DND-41 (cell line): ENCODE measurements at regions not wholly inside any gene's neighbourhood (a gene's known extent, or its start where the extent isn't known, plus 50 kb on each side); places are given as distances from the start of the nearest gene placed in this dataset.

Experiments
- ATAC-seq: fragments of 200-7000 bp; cut with Tn5 transposase; 3 replicates; pipeline ENCODE4 v1.9.1; 2021; ENCODE audit warnings: low read depth; ENCODE audit not compliant: insufficient read depth
- DNase-seq: peaks from one replicate; pipeline ENCODE4 v3.0.0-alpha.2; 2020
- H2AFZ ChIP-seq: 2 replicates; pipeline ENCODE4 v1.6.0; 2012; ENCODE audit warnings: low read depth, low read length
- H3K27ac ChIP-seq: 2 replicates; pipeline ENCODE4 v1.5.1; 2012; ENCODE audit warnings: low read length, inconsistent platforms
- H3K27me3 ChIP-seq: fragments of 200-600 bp; sonication (generic); 2 replicates; pipeline ENCODE4 v1.6.0; 2012; ENCODE audit warnings: low read length, mild to moderate bottlenecking, inconsistent platforms; ENCODE audit not compliant: insufficient read depth, poor library complexity
- H3K36me3 ChIP-seq: 2 replicates; pipeline ENCODE4 v1.5.1; 2012; ENCODE audit warnings: low read length, inconsistent platforms; ENCODE audit not compliant: insufficient read depth
- H3K4me1 ChIP-seq: 2 replicates; pipeline ENCODE4 v1.5.1; 2012; ENCODE audit warnings: mild to moderate bottlenecking, low read length; ENCODE audit not compliant: insufficient read depth
- H3K4me2 ChIP-seq: 2 replicates; pipeline ENCODE4 v1.6.0; 2012; ENCODE audit warnings: mild to moderate bottlenecking, moderate library complexity, low read length, inconsistent platforms; ENCODE audit not compliant: insufficient read depth
- H3K4me3 ChIP-seq, 2 experiments: fragments of 200-600 bp in 1 of 2; shearing (Covaris generic) in 1 of 2; 2 replicates each; pipeline ENCODE4 v1.5.1; 2012 to 2016; ENCODE audit warnings: inconsistent platforms in 2 of 2, low read length in 2 of 2, mild to moderate bottlenecking in 2 of 2, low read depth in 1 of 2, moderate library complexity in 1 of 2
- H3K79me2 ChIP-seq: 2 replicates; pipeline ENCODE4 v1.6.0; 2012; ENCODE audit warnings: low read length, inconsistent platforms; ENCODE audit not compliant: insufficient read depth
- H3K9ac ChIP-seq: 2 replicates; pipeline ENCODE4 v1.6.0; 2012; ENCODE audit warnings: low read depth, mild to moderate bottlenecking, inconsistent platforms, low read length, moderate library complexity
- H3K9me3 ChIP-seq: 2 replicates; pipeline ENCODE4 v1.5.1; 2012; ENCODE audit warnings: low read length, moderate library complexity, mild to moderate bottlenecking, inconsistent platforms; ENCODE audit not compliant: insufficient read depth, severe bottlenecking
- H4K20me1 ChIP-seq: 2 replicates; pipeline ENCODE4 v1.6.0; 2012; ENCODE audit warnings: low read length; ENCODE audit not compliant: insufficient read depth
- EZH2 ChIP-seq: IDR thresholded peaks from 3 replicates; pipeline ENCODE4 v1.6.1; 2012; ENCODE audit warnings: borderline replicate concordance, low read depth, mild to moderate bottlenecking, moderate library complexity, low read length, inconsistent platforms; ENCODE audit not compliant: severe bottlenecking
- TF ChIP-seq, protein P1 (sequence below): IDR thresholded peaks from 2 replicates; pipeline ENCODE4 v1.5.1; 2012; ENCODE audit warnings: borderline replicate concordance, low read length, moderate library complexity, mild to moderate bottlenecking; ENCODE audit not compliant: poor library complexity, severe bottlenecking; ENCODE audit errors: extremely low read depth

DNA sequence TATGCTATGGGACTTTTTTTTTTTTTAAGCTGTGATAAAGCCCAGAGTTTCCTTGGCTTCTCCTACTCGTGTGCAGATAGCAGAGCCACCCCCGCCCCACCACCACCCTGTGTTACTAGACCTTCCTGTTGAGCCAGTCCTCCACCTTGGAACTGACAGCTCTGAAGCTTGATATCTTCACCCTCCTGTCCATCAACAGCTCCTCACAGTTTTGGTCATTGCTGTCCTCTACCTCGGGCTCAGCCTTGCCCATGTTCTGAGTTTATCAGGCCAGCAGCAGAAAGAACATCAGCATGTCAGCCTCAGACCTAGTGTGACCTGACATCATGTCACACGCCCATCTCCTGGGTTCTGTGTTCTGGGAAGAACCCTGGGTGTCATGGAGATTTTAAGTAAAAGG is 167.1 kb upstream of the RAI14 start:
- Histone ChIP-seq H3K4me1 (no peaks in the 10 kb centered on the region), H3K4me2 (no peak overlapping the region), H3K27me3 (peaks cover 4% of the 10 kb centered on the region), H2AFZ (no peak overlapping the region), H3K36me3 (no peaks in the 10 kb centered on the region), H3K9me3 (no peaks in the 10 kb centered on the region), H3K9ac (no peak overlapping the region), H3K4me3 (no peak overlapping the region), H3K79me2 (no peaks in the 10 kb centered on the region), H4K20me1 (no peaks in the 10 kb centered on the region), H3K27ac (no peak overlapping the region)
- no peak for ATAC-seq
- TF ChIP-seq, protein P1, sequence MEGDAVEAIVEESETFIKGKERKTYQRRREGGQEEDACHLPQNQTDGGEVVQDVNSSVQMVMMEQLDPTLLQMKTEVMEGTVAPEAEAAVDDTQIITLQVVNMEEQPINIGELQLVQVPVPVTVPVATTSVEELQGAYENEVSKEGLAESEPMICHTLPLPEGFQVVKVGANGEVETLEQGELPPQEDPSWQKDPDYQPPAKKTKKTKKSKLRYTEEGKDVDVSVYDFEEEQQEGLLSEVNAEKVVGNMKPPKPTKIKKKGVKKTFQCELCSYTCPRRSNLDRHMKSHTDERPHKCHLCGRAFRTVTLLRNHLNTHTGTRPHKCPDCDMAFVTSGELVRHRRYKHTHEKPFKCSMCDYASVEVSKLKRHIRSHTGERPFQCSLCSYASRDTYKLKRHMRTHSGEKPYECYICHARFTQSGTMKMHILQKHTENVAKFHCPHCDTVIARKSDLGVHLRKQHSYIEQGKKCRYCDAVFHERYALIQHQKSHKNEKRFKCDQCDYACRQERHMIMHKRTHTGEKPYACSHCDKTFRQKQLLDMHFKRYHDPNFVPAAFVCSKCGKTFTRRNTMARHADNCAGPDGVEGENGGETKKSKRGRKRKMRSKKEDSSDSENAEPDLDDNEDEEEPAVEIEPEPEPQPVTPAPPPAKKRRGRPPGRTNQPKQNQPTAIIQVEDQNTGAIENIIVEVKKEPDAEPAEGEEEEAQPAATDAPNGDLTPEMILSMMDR: no peak
- TF ChIP-seq EZH2: no peak
- no peak for DNase-seq

DNA sequence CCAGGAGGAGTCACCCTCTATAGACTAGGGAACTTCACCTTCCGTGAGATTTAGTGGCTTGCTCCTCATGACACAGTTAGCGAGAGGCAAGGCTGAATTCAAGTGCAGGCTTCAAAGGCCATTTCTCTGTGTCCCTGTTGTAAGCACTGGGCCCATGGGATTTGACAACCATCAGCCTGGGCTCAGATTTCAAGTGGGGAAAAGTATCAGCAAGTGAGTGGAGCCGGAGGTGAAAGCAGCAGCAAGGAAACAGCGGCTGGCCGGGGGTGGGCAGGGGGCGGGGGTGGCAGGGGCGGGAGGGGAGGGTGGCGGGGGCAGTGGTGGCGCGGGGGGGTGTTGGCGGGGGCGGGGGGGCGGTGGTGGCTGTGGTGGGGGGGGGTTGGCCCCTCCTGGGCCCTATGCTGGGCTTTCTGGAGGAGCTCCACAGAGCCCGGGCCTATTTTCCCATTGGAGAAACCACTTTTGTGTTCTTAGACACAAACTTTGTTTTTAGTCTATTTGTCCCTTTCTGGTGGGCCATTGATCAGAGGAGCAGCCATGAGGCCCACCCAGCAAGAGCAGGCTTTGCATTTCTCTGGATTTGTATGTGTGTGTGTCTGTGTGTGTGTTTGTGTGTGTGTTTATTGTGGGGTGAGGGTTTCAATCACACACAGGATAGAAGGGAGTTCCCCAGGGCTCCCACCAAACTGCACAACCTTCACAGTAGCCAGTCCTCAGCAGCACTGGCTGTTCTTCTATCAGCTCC is 165.4 kb upstream of the RAI14 start:
- no peaks in the 10 kb centered on the region for H4K20me1 ChIP-seq
- H3K4me1 ChIP-seq: no peaks in the 10 kb centered on the region
- no peaks in the 10 kb centered on the region for H3K36me3 ChIP-seq
- no peak overlapping the region for H2AFZ ChIP-seq
- H3K27me3 ChIP-seq: peaks cover 4% of the 10 kb centered on the region
- H3K4me3 ChIP-seq: no peak overlapping the region
- no peak overlapping the region for H3K4me2 ChIP-seq
- H3K79me2 ChIP-seq: no peaks in the 10 kb centered on the region
- TF ChIP-seq, protein P1: no peak
- no peak for TF ChIP-seq EZH2
- ATAC-seq (no peak), DNase-seq (no peak)
- H3K27ac ChIP-seq: no peak overlapping the region
- no peaks in the 10 kb centered on the region for H3K9me3 ChIP-seq
- no peak overlapping the region for H3K9ac ChIP-seq

DNA sequence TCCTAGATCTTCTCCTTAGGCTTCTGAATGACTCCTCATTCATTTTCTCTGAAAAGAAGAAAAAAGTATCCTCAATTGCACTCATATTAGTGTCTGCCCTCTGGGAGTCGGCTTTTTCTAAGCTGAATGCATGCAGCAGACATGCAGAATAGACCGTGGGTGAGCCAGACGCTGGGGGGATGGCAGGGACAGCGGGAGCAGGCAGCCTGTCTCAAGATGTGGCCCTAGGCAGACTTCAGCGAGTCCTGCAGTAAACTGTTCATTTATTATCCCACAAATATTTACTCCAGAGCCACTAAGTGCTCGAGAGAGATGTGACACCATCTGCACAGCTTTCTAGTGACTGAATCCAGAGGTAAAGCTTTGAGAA is 164.9 kb upstream of the RAI14 start:
- Histone ChIP-seq H3K4me1 (no peaks in the 10 kb centered on the region), H3K36me3 (no peaks in the 10 kb centered on the region), H2AFZ (no peak overlapping the region), H3K4me3 (no peak overlapping the region), H3K9ac (no peak overlapping the region), H3K79me2 (no peaks in the 10 kb centered on the region), H3K27me3 (peaks cover 4% of the 10 kb centered on the region), H3K4me2 (no peak overlapping the region), H3K27ac (no peak overlapping the region), H4K20me1 (no peaks in the 10 kb centered on the region), H3K9me3 (no peaks in the 10 kb centered on the region)
- ATAC-seq (no peak), DNase-seq (no peak)
- TF ChIP-seq EZH2: no peak
- TF ChIP-seq, protein P1: no peak
